HG03460 (cell line): ENCODE measurements at regions not wholly inside any gene's neighbourhood (a gene's known extent, or its start where the extent isn't known, plus 50 kb on each side); places are given as distances from the start of the nearest gene placed in this dataset.
"Not testable (repeated sequence)": the region's sequence is repeated elsewhere in the genome, so short reads cannot be mapped to it uniquely, and the experiment has no call there.

Source experiments
- ATAC-seq: cut with Tn5 transposase; IDR thresholded peaks from one replicate; pipeline ENCODE4 v1.9.1; 2021; ENCODE audit not compliant: unreplicated experiment

DNA sequence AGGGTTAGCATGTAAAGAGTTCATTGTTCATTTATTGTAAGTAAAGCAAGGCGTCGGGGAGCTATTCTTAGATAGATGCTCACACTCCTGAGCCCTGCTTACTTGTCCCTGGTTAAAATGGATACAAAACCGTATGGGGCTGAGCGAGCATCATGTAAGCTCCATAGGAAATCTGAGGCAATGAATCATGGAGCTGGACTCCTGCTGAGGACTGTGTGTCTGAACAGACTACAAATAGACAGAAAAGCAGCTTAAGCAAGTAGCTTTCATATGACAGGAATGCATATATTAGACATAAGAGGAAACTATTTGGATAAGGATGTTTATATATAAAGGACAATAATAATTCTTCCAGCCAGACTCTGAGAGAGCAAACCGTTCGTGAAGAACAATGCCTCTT, 604.9 kb upstream of the PTBP2 start:
- ATAC-seq = no peak

DNA sequence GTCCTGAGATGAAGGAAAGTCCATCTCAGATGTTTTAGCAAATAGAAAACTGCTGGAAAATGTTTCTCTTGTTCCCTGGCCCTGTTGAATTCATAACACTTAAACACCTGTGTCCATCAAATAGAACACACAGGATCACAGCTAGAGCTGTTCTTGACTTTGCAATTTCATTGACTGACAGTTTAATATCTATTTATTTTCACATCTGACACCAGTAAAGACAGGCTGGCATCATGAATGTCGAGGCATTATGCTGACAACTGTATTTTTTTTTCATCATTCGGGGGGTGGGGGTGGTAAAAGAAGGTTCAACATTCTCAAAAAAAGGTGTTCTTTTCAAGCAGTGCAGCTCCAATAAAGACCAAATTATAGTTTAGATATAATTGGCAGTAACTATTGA, 591.2 kb upstream of the PTBP2 start:
- ATAC-seq = no peak

GRCh38 chr1:96144636-96145035, 576.9 kb upstream of the PTBP2 start:
- ATAC-seq = no peak

GRCh38 chr1:96145492-96145891, 576.1 kb upstream of the PTBP2 start:
- no peak for ATAC-seq

GRCh38 chr1:96152957-96153356, 568.6 kb upstream of the PTBP2 start:
- ATAC-seq = not testable (repeated sequence)

- ATAC-seq = no peak
Measured at GRCh38 chr1:96157101-96157500, 564.5 kb upstream of the PTBP2 start.

- no peak for ATAC-seq
Measured at GRCh38 chr1:96159379-96159778, 562.2 kb upstream of the PTBP2 start.

GRCh38 chr1:96164053-96164452, 557.5 kb upstream of the PTBP2 start:
- no peak for ATAC-seq

- no peak for ATAC-seq
Measured at GRCh38 chr1:96178053-96178452, 543.5 kb upstream of the PTBP2 start.

- ATAC-seq = no peak
Measured at GRCh38 chr1:96183485-96183884, 538.1 kb upstream of the PTBP2 start.

GRCh38 chr1:96183928-96184327, 537.7 kb upstream of the PTBP2 start:
- ATAC-seq = no peak

GRCh38 chr1:96185181-96185580, 536.4 kb upstream of the PTBP2 start:
- no peak for ATAC-seq

DNA sequence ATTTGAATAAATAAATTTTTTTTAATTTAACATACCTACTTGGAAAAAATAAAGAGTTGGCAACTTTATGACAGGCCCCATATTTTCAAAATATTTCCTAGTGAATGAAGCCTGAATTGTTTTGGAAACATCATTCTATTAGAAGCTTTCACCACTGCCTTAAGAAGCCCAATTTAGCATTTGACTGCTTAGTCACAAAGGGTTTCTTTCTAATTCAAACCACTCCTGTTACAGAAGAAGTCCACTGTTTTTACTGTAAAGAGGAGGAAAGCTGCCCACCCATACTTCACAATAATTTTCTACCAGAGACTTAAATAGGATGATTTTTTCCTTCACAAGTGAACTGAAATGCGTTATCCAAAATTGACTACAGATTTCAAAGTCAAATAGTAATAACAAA, 534.6 kb upstream of the PTBP2 start:
- ATAC-seq = no peak

DNA sequence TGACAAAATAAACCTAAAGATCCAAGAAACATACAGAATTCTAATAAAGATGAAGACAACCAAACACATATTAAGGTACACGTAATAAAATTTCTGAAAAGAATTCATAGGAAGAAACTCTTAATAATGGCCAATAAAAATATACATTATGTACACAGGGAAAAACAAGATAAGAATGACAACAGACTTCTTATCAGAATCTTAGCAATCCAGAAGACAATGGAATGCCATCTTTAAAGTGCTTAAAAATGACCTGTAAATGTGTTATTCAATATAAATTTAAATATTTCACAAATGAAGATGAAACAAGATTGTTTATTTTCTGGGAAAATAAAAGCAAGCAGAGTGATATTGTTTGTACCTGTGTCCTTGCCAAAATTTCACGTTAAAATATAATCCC, 530.4 kb upstream of the PTBP2 start:
- no peak for ATAC-seq

GRCh38 chr1:96206451-96206850, 515.1 kb upstream of the PTBP2 start:
- ATAC-seq = no peak

- no peak for ATAC-seq
Measured at GRCh38 chr1:96207936-96208335, 513.6 kb upstream of the PTBP2 start.

- ATAC-seq = no peak
Measured at GRCh38 chr1:96208428-96208827, 513.2 kb upstream of the PTBP2 start.

DNA sequence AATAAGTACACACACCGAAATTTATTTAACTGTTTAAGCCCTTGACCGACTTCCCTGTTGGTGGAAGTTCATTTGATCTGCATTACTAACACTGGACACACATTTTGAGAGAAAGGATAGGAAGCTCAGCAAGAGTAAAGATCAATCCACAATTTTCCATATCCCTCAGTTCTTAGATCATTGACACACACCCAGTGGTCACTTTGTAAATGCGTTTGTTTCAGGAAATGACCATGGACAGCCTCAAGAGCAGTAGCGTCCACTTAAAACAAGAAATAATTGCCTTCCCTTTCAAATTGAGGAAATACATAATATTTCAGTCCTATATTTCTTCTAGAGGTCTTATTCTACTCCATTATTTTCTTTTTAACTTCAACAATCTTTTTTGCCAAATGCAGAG, 511.5 kb upstream of the PTBP2 start:
- ATAC-seq = no peak

- no peak for ATAC-seq
Measured at GRCh38 chr1:96211202-96211601, 510.4 kb upstream of the PTBP2 start.

DNA sequence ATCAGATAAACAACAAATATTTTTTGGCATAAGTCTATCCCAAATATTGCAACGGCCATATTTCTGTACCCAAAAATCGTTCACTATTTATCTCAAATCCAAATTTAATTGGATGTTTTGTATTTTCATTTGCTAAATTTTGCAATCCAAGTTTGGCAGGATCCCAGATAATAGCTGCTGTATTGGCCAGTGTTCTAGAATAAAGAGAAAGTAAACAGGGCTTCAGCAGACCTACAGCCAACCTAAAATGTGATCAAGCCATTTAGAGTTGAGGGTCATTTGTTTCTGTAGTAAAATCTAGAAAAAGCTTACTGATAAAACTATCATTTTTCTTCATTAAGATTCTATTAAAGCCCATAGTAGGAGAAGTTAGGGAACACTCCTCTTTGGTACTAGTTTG, 506.6 kb upstream of the PTBP2 start:
- ATAC-seq = no peak

DNA sequence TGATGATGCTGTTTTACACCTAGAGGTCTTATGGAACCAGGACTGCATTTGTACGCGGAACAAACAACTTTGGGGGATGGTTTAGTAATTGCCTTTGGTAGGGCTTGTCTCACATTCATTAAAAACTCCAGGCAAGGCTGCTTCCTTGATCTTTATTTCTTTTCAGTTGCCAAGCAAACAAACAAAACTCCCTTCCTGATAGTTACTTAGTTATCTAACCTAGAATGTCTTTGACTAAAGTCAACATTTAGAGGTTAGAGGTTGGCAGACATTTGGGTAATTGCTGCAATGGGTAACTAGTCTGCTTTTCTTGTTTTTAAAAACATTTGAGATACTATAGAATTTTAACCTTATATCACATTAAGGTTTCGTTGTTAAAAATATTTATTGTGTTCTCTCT, 500.9 kb upstream of the PTBP2 start:
- no peak for ATAC-seq

- no peak for ATAC-seq
Measured at GRCh38 chr1:96222701-96223100, 498.9 kb upstream of the PTBP2 start.

GRCh38 chr1:96224229-96224628, 497.4 kb upstream of the PTBP2 start:
- not testable (repeated sequence) for ATAC-seq

GRCh38 chr1:96233422-96233821, 488.2 kb upstream of the PTBP2 start:
- no peak for ATAC-seq
